HEK293 (cell line): ENCODE measurements at regions not wholly inside any gene's neighbourhood (a gene's known extent, or its start where the extent isn't known, plus 50 kb on each side); places are given as distances from the start of the nearest gene placed in this dataset.

Experiments used
- ZNF175 ChIP-seq: fragments of 450-650 bp; formaldehyde crosslinking; IDR thresholded peaks from 2 replicates; pipeline ENCODE4 v1.5.1; 2016; ENCODE audit warnings: missing biosample characterization, missing genetic modification characterization
- ZNF311 ChIP-seq: fragments of 450-650 bp; formaldehyde crosslinking; IDR thresholded peaks from 2 replicates; pipeline ENCODE4 v1.5.1; 2017; ENCODE audit warnings: missing biosample characterization, missing genetic modification characterization, borderline replicate concordance
- TF ChIP-seq, protein P1 (sequence below): fragments of 450-650 bp; formaldehyde crosslinking; IDR thresholded peaks from 2 replicates; pipeline ENCODE4 v1.5.1; 2016; ENCODE audit warnings: missing biosample characterization, missing genetic modification characterization

DNA sequence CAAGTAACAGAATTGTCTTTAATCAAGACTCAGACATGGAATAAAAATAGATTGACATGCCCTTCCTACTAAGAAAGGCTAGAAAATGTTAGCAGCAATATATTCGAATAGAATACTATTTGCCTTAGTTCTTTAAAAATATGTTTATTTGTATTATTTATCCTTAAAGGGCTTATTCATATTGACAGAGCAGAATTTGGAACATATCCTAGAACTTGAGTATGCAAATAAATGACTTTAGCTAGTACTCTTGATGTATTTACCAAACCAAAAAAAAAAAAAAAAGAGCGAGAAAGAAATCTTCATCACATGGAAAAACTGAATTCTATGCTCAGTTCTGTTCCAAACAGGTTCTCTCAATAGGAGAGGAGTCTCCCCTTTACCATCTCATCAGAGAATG lies 68.9 kb upstream of the PPARGC1A start:
- TF ChIP-seq ZNF175 (tag by site-specific recombination): no peak
- TF ChIP-seq ZNF311 (tag by site-specific recombination): no peak
- TF ChIP-seq, protein P1, sequence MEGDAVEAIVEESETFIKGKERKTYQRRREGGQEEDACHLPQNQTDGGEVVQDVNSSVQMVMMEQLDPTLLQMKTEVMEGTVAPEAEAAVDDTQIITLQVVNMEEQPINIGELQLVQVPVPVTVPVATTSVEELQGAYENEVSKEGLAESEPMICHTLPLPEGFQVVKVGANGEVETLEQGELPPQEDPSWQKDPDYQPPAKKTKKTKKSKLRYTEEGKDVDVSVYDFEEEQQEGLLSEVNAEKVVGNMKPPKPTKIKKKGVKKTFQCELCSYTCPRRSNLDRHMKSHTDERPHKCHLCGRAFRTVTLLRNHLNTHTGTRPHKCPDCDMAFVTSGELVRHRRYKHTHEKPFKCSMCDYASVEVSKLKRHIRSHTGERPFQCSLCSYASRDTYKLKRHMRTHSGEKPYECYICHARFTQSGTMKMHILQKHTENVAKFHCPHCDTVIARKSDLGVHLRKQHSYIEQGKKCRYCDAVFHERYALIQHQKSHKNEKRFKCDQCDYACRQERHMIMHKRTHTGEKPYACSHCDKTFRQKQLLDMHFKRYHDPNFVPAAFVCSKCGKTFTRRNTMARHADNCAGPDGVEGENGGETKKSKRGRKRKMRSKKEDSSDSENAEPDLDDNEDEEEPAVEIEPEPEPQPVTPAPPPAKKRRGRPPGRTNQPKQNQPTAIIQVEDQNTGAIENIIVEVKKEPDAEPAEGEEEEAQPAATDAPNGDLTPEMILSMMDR: no peak
